HG02840 (cell line): ENCODE measurements at regions not wholly inside any gene's neighbourhood (a gene's known extent, or its start where the extent isn't known, plus 50 kb on each side); places are given as distances from the start of the nearest gene placed in this dataset.

Source experiments
- ATAC-seq: cut with Tn5 transposase; IDR thresholded peaks from one replicate; pipeline ENCODE4 v1.9.1; 2021; ENCODE audit warnings: mild to moderate bottlenecking, moderate library complexity, moderate number of reproducible peaks; ENCODE audit not compliant: unreplicated experiment, low FRiP score

DNA sequence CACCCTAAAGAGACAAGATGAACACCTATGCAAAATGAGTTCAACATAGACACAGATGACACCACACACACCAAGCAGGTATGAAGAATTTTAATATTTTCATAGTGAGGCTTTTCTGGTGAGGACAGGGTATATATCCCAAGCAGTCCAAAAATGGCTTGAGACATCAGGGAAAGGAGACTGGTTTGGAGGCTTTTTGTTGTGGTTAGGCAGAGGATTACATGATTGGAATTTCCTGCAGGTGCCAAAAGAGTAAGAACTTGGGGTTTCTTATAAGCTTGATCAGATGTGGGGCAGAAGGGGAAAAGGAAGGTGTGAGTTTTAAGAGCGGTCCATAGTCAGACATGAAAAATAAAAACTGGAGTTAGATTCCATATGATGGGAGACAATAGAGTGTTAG, 420.8 kb upstream of the SLITRK1 start:
- no peak for ATAC-seq

DNA sequence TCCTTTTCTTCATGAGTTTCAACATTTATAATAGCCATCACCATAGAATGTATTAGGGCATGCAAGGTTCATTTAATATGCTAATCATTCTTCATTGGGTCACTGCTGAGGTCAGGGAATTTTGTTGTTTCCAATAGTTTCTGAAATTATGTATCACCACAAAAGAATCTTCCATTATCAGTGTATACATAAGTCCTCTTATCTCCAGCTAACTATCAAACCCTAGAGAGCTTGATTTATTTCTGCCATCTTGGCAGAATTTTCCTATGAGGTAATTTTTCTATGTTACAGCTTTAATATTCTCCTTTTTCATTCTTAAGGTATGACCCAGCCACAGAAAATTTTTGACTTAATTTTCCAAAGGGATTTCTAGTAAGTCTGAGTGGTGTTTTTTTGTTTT, 415.0 kb upstream of the SLITRK1 start:
- no peak for ATAC-seq

DNA sequence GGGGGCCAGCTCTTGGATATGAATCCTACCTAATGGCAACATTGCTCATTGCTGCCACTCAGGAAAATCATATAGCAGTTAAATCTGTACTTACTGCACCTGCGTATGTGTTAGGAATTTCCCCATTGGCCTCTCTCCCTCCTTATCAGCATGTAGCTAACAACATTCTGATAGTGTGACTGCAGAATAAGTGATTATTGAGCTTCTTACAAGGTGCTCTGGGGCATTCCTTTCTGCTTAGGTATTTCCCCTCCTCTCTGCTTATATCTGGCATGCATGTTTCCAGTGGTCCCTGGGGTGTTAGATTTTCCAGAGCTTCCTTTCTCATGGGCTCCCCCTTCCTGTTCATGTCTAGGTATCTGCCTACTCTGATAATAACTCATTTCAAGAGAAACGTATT, 414.1 kb upstream of the SLITRK1 start:
- ATAC-seq, result no peak

DNA sequence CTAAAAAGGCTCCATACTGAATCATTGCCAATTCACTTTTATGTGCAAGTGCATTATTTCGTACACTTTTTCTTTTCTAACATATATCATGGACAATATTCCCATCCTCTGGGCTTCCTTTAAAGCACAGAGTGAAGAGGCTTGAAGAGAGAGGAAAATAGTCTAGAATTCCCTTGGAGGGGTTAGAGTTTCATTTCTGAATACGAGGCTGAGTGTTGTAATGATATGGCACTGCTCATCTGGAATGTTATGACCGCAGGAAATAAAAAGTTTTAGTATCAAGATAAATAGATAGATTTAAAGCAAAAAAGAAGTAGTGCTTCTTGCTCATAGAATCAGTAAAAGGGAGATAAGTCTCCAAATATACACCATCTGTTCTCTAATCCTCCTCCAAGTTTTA, 412.3 kb upstream of the SLITRK1 start:
- ATAC-seq, result no peak

DNA sequence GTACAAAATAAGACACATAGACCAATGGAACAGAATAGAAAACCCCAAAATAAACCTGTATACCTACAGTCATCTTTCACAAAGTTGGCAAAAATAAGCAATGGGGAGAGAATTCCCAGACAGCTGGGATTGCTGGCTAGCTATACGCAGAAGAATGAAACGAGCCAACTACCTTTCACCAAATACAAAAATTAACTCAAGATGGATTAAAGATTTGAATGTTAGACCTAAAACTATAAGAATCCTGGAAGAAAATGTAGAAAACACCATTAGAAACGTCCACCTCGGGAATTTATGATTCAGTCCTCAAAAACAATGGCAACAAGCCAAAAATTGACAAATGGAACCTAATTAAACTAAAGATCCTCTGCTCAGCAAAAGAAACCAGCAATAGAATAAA, 408.1 kb upstream of the SLITRK1 start:
- ATAC-seq, result no peak

DNA sequence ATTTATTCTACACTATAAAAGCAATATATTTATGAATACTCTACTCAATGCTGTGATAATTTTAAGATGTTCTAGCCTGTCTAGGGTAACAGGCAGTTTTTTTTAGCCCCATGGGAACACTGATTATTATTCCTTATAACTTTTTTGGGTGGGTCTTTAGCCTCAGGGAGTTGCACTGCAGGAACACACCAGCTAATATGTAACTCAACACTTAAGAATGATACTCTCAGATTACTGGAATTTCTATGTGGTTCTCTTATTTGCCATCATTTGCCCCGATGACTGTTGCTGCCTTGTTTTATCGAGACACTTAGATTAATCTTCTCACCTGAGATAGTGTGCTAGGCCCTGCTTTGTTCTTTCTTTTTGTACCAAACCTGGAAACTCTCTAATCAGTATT, 396.9 kb upstream of the SLITRK1 start:
- no peak for ATAC-seq

DNA sequence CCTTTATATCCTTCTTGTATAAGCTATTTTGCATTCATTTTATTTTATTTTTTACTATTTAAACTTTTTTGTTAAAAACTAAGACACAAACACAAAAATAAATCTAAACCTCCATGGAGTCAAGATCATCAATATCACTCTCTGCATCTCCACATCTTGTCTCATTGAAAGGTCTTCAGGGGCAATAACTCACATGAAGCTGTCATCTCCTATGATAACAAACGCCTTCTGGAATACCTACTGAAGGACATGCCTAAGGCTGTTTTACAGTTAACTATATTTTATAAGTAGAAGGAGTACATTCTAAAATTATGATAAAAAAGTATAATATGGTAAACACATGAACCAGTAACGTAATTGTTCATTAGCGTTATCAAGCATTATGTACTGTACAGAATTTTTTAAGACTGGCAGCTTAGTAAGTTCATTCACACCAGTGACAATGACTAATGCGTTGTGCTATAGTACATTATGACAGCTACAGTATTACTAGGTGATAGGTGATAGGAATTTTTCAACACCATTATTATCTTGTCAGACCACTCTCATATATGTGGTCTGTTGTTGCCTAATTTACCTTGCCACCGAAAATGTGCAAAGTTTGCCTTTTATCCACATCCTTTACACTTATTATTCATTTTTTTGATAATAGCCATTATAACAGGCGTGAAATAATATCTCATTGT, 390.7 kb upstream of the SLITRK1 start:
- no peak for ATAC-seq

DNA sequence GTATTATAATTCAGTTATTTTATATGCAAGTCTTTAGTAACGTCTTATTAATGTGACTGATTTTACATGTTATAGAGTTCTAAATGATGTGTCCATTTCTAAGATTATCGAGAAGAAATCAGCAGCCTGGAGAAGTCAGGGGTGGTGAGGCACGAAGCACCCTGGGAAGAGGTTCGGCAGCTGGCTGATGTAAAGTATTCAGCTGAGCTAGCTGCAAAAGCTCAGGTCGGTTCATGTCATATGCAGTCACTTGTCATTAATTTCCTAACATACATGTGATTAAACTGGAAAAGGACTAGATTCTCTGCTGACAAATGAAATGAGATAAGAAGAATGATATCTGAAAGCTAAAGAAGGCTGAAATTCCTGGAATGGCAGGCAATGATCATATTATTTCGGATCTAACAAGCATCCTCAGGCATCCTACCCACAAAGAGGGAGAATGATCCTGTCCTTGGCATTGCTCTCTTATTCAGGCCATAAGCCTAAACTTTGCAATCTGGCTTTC, 383.0 kb upstream of the SLITRK1 start:
- no peak for ATAC-seq

DNA sequence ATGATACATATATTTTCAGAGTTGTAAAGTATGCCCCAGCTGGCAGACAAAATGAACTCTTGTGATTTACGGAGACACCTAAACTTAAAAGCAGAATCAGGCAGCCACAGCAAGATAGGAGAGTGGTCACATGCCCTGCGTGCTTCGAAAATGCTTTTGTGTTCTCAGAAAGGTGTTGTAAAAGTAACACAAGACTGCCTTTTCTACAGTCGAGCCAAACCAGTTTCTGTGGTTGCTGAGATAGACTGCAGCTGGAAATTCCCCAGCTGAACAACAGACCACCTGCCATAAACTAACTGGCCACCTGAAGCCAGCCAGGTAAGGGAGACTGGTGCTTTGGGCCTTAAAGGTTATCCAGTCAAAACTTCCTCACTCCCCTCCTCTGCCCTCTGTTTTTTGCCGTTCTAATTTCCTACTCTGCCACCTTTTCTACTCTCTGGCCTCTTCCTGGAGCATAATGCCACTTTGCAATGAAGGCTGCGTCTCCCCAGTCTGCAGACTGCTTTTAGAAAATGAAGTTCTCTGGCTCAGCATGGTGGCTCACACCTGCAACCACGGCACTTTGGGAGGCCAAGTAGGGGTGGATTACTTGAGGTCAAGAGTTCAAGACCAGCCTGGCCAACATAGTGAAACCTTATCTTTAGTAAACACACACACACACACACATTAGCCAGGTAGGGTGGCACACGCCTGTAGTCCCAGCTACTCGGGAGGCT, 381.2 kb upstream of the SLITRK1 start:
- ATAC-seq, result no peak

DNA sequence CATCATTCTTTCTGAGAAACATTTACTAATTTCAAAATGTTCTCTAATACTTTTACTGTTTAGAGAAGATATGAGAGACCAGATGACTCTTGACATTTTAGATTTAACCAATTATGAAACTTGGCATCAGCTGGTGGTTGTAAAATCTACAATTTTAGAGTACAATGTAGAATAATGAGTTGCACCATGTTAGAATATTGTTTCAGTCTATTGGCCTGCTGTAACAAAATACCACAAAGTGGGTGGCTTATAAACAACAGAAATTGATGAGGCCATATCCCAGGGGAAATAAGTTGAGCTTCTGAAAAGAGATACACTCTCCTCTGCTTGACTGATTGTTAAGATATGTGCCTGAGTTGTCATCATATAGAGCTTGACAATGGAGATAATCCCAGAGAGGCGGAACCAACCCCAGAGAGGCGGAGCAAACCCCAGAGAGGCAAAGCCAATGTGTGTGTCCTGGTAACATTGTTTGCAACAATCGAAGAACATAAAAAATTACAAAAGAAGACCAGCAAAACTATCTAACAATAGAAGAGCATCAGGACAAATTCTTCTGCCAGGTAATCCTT, 373.0 kb upstream of the SLITRK1 start:
- ATAC-seq, result no peak

DNA sequence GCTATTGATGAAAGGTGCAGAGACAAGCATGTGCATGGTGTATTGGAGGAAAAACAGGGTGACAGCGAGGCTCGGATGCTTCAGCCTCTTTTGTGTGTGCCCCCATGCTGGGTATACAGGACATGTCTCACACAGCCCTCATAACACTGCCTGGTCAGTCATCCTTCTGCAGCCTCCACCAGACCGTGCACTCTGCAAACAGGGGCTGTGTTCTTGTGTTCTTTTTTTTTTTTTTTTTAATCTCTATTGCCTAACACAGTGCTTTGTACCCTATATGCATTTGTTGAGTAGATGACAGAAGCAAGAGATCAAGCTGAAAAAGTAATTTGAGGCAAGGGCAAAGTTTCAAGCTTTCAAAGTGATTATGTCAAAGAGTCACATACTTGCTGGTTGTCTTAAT, 367.2 kb upstream of the SLITRK1 start:
- ATAC-seq, result no peak

DNA sequence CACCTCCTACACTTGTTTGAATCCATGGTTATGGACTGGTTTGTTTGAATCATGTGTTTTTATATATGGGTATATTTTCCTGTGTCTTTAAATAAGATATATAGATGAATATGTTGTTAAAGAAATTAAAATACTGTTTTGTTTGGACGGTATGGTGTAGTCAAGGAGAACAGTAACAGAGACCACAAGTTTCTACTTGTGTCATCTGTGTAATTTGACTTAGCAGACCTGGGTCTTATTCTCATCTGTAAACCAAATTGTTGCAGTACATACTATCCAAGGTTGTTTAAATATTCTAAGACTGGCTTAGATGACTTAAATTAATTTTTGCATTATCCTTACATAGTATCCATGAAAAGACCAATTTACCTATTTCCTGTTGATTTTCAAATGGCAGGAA, 361.1 kb upstream of the SLITRK1 start:
- ATAC-seq, result no peak

DNA sequence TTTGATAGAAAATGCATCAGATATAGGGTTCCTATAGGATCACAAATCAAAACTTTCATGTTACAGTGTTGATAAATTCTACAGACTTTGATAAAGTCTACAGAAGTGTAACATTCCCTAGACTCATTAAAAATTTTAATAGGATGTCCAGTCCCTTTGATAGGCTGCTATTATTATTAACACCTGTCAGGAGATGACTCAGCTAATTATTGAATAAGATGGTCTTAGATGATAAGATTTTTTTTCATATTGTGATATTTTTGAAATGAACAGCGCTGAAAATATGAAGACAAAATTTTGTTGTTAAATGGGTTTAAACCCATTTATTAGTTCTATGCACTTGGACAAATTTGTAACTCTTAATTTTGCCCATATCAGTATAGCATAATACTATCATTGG, 356.8 kb upstream of the SLITRK1 start:
- no peak for ATAC-seq

DNA sequence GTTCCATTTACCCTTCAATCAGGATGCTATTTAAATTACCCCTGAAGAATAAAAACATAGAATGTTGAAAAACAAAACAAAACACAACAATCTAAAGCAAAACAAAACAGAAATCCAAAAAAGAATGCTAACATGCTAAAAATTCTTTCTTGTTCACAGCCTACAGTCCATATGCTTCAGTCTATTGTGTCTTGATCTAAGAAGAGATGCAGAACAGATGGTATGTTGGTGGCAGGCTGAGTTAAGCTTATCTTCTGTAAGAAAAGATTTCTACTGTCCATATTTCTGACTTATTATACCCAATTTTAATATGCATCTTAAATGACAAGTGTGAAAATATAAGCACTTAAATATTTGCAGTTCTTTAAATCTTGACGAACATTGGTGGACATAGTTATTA, 356.1 kb upstream of the SLITRK1 start:
- no peak for ATAC-seq

DNA sequence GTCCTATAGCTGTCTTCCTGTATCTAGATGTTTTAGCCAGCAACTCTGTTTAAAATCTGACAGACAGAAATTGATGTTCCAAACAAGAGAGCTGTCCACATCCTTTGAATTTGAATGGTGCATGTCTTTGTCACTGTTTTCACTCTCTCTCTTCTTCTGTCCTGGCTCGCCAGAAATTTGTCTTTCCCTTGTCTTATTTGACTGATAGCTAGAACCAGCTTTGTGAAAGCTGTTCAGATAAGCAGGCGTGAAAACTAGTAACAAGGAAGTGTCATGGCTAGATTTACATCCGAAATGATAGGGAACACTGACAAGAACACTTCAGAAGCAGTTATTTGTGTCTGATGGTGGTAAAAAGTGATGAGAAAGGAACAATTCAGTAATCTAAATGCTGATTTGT, 354.9 kb upstream of the SLITRK1 start:
- no peak for ATAC-seq

DNA sequence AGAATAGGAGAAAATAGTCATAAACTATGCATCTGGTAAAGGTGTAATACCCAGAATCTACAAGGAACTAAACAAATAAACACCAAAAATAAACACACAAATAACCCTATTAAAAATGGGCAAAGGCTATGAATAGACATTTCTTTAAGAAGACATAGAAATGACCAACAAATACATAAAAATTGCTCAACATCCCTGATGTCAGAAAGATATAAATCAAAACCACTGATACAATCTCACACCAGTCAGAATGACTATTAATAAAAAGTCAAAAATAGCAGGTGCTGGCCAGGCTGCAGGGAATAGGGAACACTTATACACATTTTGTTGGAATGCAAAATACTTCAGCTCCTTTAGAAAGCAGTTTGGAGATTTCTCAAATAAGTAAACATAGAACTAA, 352.1 kb upstream of the SLITRK1 start:
- ATAC-seq, result no peak

DNA sequence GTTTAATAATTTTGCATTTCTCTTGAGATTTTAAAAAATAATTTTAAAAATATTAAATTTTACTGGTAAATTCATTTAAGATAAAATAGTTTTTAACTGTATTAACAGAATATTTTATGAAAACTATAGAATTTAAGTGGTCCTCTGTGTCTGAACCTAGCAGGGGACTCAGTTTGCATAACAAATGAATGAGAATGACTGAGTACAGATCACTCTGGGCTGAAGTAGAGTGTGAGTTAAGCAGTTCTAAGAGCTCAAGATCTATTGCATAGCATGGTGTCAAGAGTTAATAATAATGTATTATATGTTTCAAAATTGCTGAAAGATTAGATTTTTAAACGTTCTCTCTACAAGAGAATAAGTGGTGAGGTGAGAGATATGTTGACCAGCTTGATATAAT, 348.3 kb upstream of the SLITRK1 start:
- ATAC-seq, result no peak

DNA sequence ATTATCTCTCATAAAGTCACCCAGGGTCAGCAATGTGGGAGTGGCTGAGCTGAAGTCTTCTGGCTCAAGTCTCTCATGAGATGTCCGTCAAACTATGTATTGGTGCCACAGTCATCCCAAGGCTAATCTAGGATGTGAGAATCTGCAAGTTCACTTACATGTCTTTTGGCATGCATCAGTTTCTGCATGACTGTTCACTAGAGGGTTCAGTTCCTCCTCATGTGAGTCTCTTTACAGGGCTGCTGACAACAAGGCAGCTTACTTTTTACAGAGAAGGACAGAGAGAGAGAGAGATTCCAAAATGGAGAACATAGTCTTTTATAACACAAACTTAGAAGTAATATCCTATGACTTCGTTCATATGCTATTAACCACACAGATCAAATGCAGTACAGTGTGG, 328.8 kb upstream of the SLITRK1 start:
- no peak for ATAC-seq

DNA sequence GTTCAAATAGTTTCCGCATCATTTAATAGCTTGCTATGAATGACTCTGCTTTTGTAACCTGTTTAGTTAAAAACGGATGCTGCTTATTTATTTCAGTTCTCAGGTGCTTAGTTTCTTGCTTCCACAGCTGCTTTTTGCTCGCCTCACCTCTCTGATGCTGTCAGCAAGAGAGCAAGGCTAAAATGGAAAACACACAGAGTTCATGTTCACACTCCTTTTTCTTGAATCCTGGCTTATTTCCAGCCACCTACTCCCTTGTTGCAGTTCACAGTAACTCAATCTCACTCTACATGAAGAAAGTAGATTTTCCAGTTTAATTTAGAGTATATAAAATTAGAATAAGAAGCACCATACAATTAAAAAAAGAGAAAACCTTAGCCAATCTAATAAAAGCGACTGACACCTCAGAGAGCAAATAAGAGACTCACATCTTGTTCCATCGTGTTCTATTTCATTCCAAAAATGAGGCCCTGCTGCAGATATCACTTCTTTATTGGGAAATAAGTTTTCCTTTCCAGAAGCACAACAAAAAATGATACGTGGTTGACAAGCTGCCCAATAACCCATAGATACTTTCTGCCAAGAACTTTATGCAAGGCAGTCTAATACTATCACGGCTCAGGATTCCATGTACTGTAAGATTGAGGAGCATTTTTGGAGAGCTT, 326.1 kb upstream of the SLITRK1 start:
- no peak for ATAC-seq

DNA sequence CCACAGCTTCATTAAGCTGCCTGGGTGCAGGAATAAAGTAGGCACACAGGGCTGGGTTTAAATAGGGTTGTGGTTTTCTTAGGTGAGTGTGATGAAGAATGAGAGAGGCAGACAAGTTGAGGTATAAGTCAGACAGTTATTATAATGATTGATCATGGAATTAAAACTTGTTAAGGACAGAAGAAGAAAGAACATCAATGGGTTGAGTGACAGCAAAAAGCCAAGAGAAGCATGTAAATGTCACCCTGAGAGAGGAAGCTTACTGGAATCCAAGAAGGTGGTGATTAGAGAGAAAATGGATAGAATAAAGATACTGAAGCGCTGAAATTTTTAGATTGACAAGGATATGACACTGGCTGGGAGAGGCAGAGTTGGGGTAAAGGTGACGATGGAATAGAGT, 325.2 kb upstream of the SLITRK1 start:
- no peak for ATAC-seq

DNA sequence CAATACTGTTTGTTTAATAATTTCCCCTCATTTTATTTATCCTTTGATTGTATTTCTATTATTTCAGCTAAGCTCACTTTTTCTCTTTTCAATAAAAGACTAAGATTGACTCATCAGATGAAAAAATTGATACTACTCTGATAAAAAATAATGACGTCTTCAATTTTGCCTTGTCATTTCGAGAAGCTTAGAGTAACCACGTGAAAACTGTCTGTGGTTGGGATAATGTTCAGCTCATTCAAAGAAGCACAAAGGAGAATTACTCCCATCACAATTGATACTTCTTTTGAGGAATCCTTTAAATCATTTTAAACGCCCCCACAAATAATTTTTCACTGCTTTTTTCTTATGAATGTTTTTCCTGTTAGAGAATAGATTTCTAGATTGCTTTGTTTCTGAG, 318.7 kb upstream of the SLITRK1 start:
- no peak for ATAC-seq
